Spleen (tissue), 11 donors: ENCODE measurements at regions not wholly inside any gene's neighbourhood (a gene's known extent, or its start where the extent isn't known, plus 50 kb on each side); places are given as distances from the start of the nearest gene placed in this dataset.

Experiments used
- DNase-seq: peaks from one replicate; pipeline ENCODE4 v3.0.0-alpha.2; 2020
- H3K27ac ChIP-seq, 8 donors: fragments of 200-600 bp; sonication (generic) in 7 of 8; 1 replicate in 4 of 8; 2 replicates in 4 of 8; pipeline versions ENCODE4 v1.5.0 to v1.8.0; 2016 to 2021; ENCODE audit warnings: inconsistent platforms in 4 of 8, mild to moderate bottlenecking in 4 of 8, moderate library complexity in 1 of 8
- H3K27me3 ChIP-seq, 7 donors: fragments of 200-600 bp; sonication (generic) in 6 of 7; replicated peaks in 1 of 7; 1 replicate in 4 of 7; 2 replicates in 3 of 7; pipeline versions ENCODE4 v1.5.0 to v1.8.0; 2016 to 2021; ENCODE audit warnings: inconsistent platforms in 3 of 7, mild to moderate bottlenecking in 1 of 7
- H3K36me3 ChIP-seq, 6 donors: fragments of 200-600 bp; sonication (generic) in 5 of 6; 1 replicate in 4 of 6; 2 replicates in 2 of 6; pipeline versions ENCODE4 v1.5.0 to v1.8.0; 2016 to 2021; ENCODE audit warnings: inconsistent platforms in 2 of 6
- H3K4me1 ChIP-seq, 6 donors: fragments of 200-600 bp; sonication (generic) in 5 of 6; 1 replicate in 3 of 6; 2 replicates in 3 of 6; pipeline versions ENCODE4 v1.5.0 to v1.8.0; 2016 to 2021; ENCODE audit warnings: inconsistent platforms in 3 of 6
- H3K4me3 ChIP-seq, 8 donors: fragments of 200-600 bp; sonication (generic) in 7 of 8; 1 replicate in 4 of 8; 2 replicates in 4 of 8; pipeline versions ENCODE4 v1.5.0 to v1.8.0; 2016 to 2021; ENCODE audit warnings: inconsistent platforms in 4 of 8, mild to moderate bottlenecking in 4 of 8, moderate library complexity in 2 of 8
- H3K9me3 ChIP-seq, 8 donors: fragments of 200-600 bp; sonication (generic) in 7 of 8; 1 replicate in 4 of 8; 2 replicates in 4 of 8; pipeline versions ENCODE4 v1.5.0 to v1.8.0; 2016 to 2021; ENCODE audit warnings: inconsistent platforms in 4 of 8
- POLR2A ChIP-seq, 3 donors: fragments of 450-650 bp; IDR thresholded peaks; one replicate each; pipeline ENCODE4 v1.5.1; 2017; ENCODE audit warnings: antibody characterized with exemption in 3 of 3, mild to moderate bottlenecking in 1 of 3
- POLR2AphosphoS5 ChIP-seq, 3 donors: sonication (generic); formaldehyde crosslinking; IDR thresholded peaks; one replicate each; pipeline ENCODE4 v1.5.1; 2017; ENCODE audit warnings: antibody characterized with exemption in 3 of 3
- WGBS, 5 donors: extraction: QIAGEN DNeasy Blood & Tissue Kit in 3 of 5; methylation state at CpG; one replicate each; pipeline versions ENCODE4 v1.1.5 to v1.1.7; 2013 to 2018; 5-methylcytosine and 5-hydroxymethylcytosine counted together
- intact Hi-C: fragments of 100-400 bp; cut with DNase I; formaldehyde crosslinking; loops from one replicate; pipeline ENCODE4 v1.15.0; 2023; ENCODE audit warnings: low total_unique reads
- TF ChIP-seq, protein P1 (sequence below), 11 experiments: fragments of 200-600 bp in 7 of 11; fragments of 450-650 bp in 4 of 11; sonication (generic) in 4 of 11; IDR thresholded peaks in 8 of 11; conservative IDR thresholded peaks in 3 of 11; 1 replicate in 7 of 11; 2 replicates in 4 of 11; pipeline versions ENCODE4 v1.4.0 to v1.8.0; 2016 to 2021; ENCODE audit warnings: antibody characterized with exemption in 11 of 11, inconsistent platforms in 4 of 11, mild to moderate bottlenecking in 1 of 11
- donor health status: healthy with polysubstance abuse.
- donor health status: DM: no; HTN: no; CAD: no; lungs with moderate emphysema.
- donor health status: DM: no; HTN: no; CAD: no.
- donor health status: Bipolar disorder and iron deficiency.
- donor health status: healthy.
- donor health status: DM: no; HTN: no; CAD: no.
- donor health status: DM: yes; HTN: yes; CAD: no.

DNA sequence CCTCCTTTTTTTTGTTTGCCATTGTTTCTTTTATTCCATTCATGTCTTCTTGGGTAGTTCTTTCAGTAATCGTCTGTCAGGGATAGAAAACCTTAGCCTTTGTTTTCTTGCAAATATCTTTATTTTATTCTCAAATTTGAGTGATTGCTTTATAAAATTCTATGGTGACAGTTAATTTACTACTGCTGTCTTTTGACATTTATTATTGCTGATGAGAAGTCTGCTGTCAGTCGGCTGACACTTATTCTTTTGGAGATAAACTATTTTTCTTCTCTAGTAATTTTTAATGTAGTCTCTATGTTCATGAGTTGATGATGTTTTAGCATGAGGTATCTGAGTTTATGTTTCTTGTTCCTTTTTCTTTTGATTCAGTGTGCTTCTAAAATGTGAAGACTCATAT, 983.8 kb downstream of the TTLL7 start:
- intact Hi-C loops: no loop called here
- Histone ChIP-seq H3K4me3 (no peak overlapping the region), H3K27ac (no peak overlapping the region), H3K27me3 (no peaks in the 10 kb centered on the region), H3K4me1 (no peaks in the 10 kb centered on the region), H3K36me3 (no peaks in the 10 kb centered on the region), H3K9me3 (peaks cover 0 to 6% (median 4%) of the 10 kb centered on the region in 8 donors)
- DNase-seq: no peak
- TF ChIP-seq POLR2A (IDR thresholded peaks at IDR 0.05) (no peak), POLR2AphosphoS5 (IDR thresholded peaks at IDR 0.05) (no peak)
- TF ChIP-seq, protein P1, sequence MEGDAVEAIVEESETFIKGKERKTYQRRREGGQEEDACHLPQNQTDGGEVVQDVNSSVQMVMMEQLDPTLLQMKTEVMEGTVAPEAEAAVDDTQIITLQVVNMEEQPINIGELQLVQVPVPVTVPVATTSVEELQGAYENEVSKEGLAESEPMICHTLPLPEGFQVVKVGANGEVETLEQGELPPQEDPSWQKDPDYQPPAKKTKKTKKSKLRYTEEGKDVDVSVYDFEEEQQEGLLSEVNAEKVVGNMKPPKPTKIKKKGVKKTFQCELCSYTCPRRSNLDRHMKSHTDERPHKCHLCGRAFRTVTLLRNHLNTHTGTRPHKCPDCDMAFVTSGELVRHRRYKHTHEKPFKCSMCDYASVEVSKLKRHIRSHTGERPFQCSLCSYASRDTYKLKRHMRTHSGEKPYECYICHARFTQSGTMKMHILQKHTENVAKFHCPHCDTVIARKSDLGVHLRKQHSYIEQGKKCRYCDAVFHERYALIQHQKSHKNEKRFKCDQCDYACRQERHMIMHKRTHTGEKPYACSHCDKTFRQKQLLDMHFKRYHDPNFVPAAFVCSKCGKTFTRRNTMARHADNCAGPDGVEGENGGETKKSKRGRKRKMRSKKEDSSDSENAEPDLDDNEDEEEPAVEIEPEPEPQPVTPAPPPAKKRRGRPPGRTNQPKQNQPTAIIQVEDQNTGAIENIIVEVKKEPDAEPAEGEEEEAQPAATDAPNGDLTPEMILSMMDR (IDR thresholded peaks at IDR 0.05 in 8 of 11, conservative IDR thresholded peaks at IDR 0.05 in 3 of 11): no peak
- WGBS, 5 donors: 84 to 91% (median 86%) methylated on average over 2 of the region's 2 CpGs

DNA sequence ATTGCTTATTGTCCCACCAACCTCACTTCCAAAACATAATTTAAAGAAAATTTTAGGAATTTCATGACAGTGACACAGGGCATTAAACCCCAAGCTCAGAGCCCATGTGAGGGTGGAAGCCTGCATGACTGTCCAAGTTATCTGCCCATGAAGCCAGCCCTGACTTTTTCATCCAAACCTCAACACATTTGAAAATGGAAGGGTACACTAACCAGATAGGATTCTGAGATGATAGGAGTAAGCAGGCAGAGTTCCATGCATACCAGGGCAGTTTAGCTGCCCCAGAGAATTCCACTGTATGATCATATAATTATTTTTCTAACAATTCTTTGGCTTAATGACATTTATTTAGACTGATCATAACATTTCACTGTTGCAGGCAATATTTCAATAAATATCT, 986.0 kb downstream of the TTLL7 start:
- no peak for DNase-seq

GRCh38 chr1:83011265-83011664, 987.7 kb downstream of the TTLL7 start:
- no peaks in the 10 kb centered on the region for H3K4me1 ChIP-seq
- no peak for DNase-seq
- no peaks in the 10 kb centered on the region for H3K36me3 ChIP-seq
- no peaks in the 10 kb centered on the region for H3K27me3 ChIP-seq
- no peak overlapping the region for H3K4me3 ChIP-seq
- WGBS, 5 donors: 64 to 76% (median 68%) methylated on average over 1 of the region's 1 CpG
- no peaks in the 10 kb centered on the region for H3K9me3 ChIP-seq
- intact Hi-C loops: no loop called here
- H3K27ac ChIP-seq: no peak overlapping the region
- TF ChIP-seq POLR2A (IDR thresholded peaks at IDR 0.05): no peak
- no peak for TF ChIP-seq POLR2AphosphoS5 (IDR thresholded peaks at IDR 0.05)
- TF ChIP-seq, protein P1 (IDR thresholded peaks at IDR 0.05 in 8 of 11, conservative IDR thresholded peaks at IDR 0.05 in 3 of 11): no peak

More for the DNA sequence above, 986.0 kb downstream of the TTLL7 start:
- no peak overlapping the region for H3K4me3 ChIP-seq
- H3K4me1 ChIP-seq: no peaks in the 10 kb centered on the region
- intact Hi-C loops: no loop called here
- TF ChIP-seq, protein P1 (IDR thresholded peaks at IDR 0.05 in 8 of 11, conservative IDR thresholded peaks at IDR 0.05 in 3 of 11): no peak
- TF ChIP-seq POLR2AphosphoS5 (IDR thresholded peaks at IDR 0.05) (no peak), POLR2A (IDR thresholded peaks at IDR 0.05) (no peak)
- H3K9me3 ChIP-seq: no peaks in the 10 kb centered on the region
- H3K36me3 ChIP-seq: no peaks in the 10 kb centered on the region
- H3K27ac ChIP-seq: no peak overlapping the region
- H3K27me3 ChIP-seq: no peaks in the 10 kb centered on the region

GRCh38 chr1:83006271-83006670, 992.7 kb downstream of the TTLL7 start:
- Histone ChIP-seq H3K4me1 (no peaks in the 10 kb centered on the region), H3K27ac (no peak overlapping the region), H3K36me3 (no peaks in the 10 kb centered on the region), H3K27me3 (no peaks in the 10 kb centered on the region), H3K9me3 (no peaks in the 10 kb centered on the region), H3K4me3 (no peak overlapping the region)
- WGBS, 5 donors: 92 to 97% (median 93%) methylated on average over 3 of the region's 3 CpGs
- DNase-seq: no peak
- intact Hi-C loops: no loop called here
- TF ChIP-seq POLR2A (IDR thresholded peaks at IDR 0.05) (no peak), POLR2AphosphoS5 (IDR thresholded peaks at IDR 0.05) (no peak)
- TF ChIP-seq, protein P1 (IDR thresholded peaks at IDR 0.05 in 8 of 11, conservative IDR thresholded peaks at IDR 0.05 in 3 of 11): no peak
